GM21526 (cell line): ENCODE measurements at regions not wholly inside any gene's neighbourhood (a gene's known extent, or its start where the extent isn't known, plus 50 kb on each side); places are given as distances from the start of the nearest gene placed in this dataset.
A peak's percentile ranks its signal among the peaks of the same experiment; 100 is the strongest.

ENCODE experiments used
- ATAC-seq: cut with Tn5 transposase; IDR thresholded peaks from one replicate; pipeline ENCODE4 v1.9.1; 2021; ENCODE audit warnings: moderate library complexity; ENCODE audit not compliant: unreplicated experiment, low FRiP score

DNA sequence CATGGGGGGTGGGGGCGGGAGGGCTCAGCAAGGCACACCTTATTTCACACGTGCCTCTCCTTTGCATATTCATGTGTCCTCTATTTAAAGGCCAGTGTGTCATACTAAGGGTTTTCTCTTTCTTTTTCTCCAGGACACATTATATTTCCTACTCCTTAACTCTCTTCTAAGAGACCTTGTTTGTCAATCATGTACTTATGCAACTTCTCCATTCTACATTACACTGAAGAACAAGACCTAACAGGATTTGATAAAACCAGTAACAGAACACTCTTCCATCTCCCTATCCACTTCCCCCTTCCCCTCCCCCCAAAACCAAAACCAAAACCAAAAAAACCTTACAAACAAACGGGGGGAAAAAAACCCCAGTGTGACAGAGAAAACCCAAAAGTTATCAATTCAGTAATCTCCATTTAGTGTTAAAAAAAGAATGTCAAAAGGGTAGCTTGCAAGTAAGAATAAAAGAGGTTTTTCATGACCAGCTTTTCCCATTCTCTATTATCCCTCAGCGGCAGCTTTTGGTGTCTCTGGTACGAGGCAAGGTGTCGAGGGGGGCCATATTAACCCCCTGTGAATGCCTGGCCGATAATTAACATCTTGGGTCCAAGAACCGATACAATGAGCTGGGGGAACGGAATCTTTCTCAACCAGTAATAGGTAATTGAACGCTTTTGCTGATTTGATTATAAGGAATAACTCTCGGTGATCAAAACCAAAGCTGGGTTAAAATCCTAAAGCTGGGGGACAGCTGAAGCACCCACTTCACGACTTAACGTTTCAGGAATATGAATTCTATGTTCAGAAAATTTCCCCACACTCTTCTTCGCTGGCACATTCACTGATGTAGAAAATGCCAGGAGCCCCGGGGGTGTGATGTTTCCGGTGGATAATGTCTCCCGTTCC lies 191.0 kb upstream of the TCF4 start:
- peak; percentile 44 for ATAC-seq

GRCh38 chr18:55777666-55778304 lies 189.8 kb upstream of the TCF4 start:
- ATAC-seq = no peak

- ATAC-seq = no peak
Measured at GRCh38 chr18:55775972-55776371, 188.0 kb upstream of the TCF4 start.

- no peak for ATAC-seq
Measured at GRCh38 chr18:55774505-55774904, 186.5 kb upstream of the TCF4 start.

DNA sequence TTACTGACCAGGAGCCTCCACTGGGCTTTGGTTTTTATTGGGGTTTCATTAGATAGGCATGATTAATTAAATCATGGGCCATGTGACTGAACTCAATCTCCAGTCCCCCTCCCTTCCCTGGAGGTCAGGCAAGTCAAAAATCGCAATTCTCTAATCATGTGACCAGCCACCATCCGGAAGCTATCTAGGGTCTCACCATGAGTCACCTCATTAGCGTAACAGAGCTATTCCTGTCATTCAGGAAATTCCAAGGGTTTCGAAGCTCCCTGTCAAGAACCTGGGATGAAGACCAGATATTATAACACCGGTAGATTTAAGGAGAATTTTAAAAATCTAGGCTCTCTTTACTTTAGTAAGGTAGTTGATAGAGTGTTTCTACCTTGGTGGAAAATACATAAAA lies 180.3 kb upstream of the TCF4 start:
- no peak for ATAC-seq

DNA sequence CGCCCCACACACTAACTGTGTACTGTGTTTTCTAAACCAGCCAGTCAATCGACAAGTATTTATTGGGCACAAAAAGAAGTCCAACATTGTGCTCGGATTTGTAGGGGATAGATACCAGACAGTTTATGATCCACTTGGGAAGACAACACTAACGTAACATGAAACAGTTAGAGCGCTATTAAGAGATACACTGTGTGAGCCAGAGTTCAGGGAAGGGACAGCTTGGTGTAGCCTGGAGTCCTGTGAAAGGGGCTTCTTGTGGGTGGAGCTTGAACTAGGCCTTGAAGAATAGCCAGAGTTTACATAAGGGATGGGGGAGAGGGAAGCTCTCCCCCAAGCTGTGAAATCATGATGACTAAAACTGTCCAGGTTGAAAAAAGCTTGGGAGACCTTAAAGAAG lies 176.4 kb upstream of the TCF4 start:
- ATAC-seq = no peak

GRCh38 chr18:55763805-55764204 lies 175.8 kb upstream of the TCF4 start:
- no peak for ATAC-seq

- ATAC-seq = no peak
Measured at GRCh38 chr18:55763298-55763697, 175.3 kb upstream of the TCF4 start.

GRCh38 chr18:55762424-55762823 lies 174.4 kb upstream of the TCF4 start:
- no peak for ATAC-seq

DNA sequence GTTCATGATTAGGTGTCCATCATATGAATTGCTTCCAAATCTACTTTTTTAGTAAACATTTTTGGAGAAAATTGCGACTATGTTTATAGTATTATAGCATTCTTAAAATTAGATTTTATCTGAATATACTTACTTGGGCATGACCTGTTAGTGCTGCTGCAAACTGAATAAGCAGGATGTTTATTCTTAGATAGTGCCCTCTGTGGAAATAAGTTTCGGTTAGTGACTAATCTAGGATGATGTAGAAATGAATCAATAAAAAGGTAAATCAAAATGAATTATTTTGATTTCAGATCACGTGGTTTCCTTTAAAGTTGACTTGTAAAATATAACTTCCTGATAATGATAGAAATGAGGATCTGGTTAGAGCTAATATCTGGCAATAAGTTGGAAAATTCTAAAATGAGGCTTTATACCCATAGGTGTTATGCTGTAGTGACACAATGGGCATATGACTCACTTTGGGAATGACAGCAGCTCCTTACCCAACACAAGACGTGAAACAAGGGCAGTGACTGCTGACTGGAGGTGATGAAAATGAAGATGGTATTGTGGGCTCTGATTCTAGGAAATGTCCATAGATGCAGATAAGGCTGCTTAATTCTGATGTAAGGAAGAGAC lies 165.8 kb upstream of the TCF4 start:
- no peak for ATAC-seq

DNA sequence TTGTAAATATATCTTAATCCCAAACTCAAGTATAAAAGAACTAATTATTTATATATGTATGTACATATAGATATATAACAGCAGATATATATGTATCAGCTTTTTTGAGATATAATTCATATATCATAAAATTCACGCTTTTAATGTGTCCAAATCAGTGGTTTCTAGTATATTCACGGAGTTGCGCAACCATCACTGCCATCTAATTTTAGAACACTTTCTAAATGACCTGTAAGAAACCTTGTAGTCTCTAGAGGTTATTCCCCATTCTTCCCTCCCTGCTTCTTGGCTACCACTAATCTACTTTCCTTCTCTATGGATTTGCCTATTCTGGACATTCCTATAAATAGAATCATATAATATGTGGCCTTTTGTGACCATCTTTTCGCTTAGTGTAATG lies 163.5 kb upstream of the TCF4 start:
- no peak for ATAC-seq

DNA sequence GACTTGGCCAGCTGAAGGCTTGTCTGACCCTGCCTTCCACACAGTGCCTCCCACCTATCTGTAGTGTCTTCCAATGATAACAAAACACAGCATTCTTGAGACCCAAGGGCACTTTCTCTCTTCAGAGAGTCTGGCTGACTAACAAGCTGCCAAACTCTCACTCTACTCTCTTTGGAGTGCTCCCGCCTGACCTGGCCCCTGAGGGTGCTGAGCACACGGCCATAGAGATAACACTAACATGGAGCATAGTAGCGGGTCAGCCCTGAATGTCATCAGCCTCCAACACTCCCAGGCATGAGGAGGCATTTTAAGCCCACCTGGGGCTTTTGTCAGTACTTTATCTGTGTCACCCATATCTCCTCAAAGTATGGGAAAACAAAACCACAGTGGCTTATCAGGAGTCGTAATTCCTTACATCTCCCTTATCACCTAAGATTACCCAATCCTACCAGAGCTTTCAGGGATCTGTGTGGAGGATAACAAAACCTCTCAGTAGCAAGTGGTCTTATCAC lies 160.3 kb upstream of the TCF4 start:
- no peak for ATAC-seq

DNA sequence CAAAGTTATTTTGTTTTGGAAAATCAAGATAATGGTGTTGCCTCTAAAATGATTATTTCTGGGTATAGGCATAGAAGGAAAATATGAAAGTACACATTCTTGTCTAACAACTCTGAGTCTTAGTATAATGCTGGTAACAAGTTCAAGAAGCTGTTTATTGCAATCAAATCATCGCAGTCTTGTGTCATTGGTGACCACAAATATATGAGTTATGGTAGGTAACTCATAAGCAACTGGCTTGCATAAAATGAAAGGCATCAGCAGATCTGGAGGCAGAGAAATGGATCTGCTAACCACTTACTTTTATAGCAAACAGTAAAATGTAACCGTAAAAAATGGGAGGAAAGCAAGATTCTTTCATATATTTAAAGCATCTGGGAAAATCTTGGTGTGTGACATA lies 156.2 kb upstream of the TCF4 start:
- ATAC-seq = no peak

DNA sequence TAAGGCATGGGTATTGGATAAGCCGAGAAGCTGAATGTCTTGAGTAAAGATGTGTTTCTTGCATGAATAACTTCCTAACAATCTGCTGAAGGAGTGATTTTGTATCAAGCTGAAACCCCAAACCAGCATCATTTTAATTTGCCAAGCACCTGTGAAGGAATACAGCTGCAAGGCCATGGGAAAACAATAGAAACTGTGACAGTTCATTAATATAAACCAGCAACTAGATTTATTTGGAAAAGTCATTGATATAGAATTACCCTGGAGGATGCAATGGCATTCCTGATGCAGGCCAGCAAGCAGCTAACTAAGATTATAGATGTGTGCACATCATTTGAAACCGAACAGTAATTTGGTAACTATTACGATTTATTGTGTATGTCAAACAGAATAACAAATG lies 155.7 kb upstream of the TCF4 start:
- no peak for ATAC-seq

DNA sequence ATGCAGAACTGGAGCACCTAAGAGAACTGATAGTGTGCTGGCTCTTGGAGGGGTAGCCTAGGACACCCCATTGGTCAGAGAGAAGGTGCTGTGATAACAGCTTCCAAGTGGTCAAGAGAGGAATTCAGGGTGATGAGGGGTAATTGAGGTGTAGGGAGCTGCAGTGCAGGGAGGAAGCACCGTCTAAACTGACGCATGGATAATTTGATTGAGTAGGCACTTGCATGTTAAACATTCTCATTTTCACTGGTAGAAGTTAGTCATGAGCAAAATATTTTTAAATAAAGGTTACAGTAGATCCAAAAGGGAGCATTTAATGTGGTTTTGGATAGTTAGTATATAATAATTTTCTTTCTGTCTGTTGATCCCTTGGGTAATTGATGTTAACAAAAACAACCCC lies 155.1 kb upstream of the TCF4 start:
- ATAC-seq = no peak

- ATAC-seq = no peak
Measured at GRCh38 chr18:55739488-55739887, 151.5 kb upstream of the TCF4 start.

- no peak for ATAC-seq
Measured at GRCh38 chr18:55738483-55739114, 150.6 kb upstream of the TCF4 start.

GRCh38 chr18:55737781-55738468 lies 149.9 kb upstream of the TCF4 start:
- no peak for ATAC-seq

GRCh38 chr18:55737266-55737665 lies 149.3 kb upstream of the TCF4 start:
- no peak for ATAC-seq

DNA sequence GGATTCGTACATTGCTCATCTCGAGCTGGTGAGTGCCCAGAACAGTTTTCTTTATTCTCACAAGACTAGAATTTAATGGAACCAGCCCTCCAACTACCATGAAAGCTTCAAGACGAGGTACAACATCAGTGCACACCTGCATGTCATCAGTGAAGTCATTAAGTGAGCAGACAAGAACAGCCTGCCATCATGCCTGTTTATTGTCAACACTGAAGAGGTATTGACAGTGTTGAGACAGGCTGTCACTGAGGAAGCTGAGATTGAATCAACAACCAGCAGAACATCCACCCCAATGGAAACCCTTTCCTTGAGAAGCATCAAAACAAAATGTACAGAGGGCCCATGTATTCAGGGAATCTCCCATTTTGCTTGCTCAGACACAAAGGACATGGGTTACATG lies 148.0 kb upstream of the TCF4 start:
- no peak for ATAC-seq
